ENCODE measurements at regions not wholly inside any gene's neighbourhood (a gene's known extent, or its start where the extent isn't known, plus 50 kb on each side); places are given as distances from the start of the nearest gene placed in this dataset.
A peak's percentile ranks its signal among the peaks of the same experiment; 100 is the strongest.

DNA sequence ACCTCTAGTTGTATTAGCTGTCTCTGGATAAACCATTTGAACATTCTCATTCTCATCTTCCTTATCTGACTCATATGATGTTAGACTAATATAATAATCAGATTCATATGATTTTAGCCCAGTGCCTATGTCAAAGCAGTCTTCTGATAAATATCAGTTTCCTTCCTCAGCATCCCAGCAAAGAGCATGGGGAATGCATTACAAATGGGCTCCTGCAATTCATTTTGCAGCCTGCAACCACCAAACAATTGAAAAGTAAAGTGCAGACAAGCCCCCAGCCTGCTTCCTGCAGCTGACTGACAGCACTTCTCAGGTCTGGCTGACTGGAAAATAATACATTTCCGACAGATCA is 78.2 kb upstream of the STAC start:
- H4K20me1 ChIP-seq (ENCODE audit: control insufficient read depth, extremely low read depth, insufficient read depth, low read length): no peaks in the 10 kb centered on the region
- TF ChIP-seq EZH2 (IDR thresholded peaks at IDR 0.05; ENCODE audit: low read length, missing control alignments): no peak
- TF ChIP-seq, protein P1, sequence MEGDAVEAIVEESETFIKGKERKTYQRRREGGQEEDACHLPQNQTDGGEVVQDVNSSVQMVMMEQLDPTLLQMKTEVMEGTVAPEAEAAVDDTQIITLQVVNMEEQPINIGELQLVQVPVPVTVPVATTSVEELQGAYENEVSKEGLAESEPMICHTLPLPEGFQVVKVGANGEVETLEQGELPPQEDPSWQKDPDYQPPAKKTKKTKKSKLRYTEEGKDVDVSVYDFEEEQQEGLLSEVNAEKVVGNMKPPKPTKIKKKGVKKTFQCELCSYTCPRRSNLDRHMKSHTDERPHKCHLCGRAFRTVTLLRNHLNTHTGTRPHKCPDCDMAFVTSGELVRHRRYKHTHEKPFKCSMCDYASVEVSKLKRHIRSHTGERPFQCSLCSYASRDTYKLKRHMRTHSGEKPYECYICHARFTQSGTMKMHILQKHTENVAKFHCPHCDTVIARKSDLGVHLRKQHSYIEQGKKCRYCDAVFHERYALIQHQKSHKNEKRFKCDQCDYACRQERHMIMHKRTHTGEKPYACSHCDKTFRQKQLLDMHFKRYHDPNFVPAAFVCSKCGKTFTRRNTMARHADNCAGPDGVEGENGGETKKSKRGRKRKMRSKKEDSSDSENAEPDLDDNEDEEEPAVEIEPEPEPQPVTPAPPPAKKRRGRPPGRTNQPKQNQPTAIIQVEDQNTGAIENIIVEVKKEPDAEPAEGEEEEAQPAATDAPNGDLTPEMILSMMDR (conservative IDR thresholded peaks at IDR 0.05 in 1 of 2, IDR thresholded peaks at IDR 0.05 in 1 of 2; ENCODE audit: low read depth in 1 of 2, low read length in 2 of 2): no peak
- no peak overlapping the region for H3K9ac ChIP-seq (ENCODE audit: insufficient read depth, low read length)
- no peaks in the 10 kb centered on the region for H3K9me3 ChIP-seq (ENCODE audit: control insufficient read depth, insufficient read depth, low read depth, low read length)
- no peaks in the 10 kb centered on the region for H3K4me1 ChIP-seq (ENCODE audit: control insufficient read depth, extremely low read depth, insufficient read depth, low read length)
- H2AFZ ChIP-seq (ENCODE audit: low read length): no peak overlapping the region
- H3K36me3 ChIP-seq (ENCODE audit: control insufficient read depth, insufficient read depth, low read length): no peaks in the 10 kb centered on the region
- no peak overlapping the region for H3K27ac ChIP-seq (ENCODE audit: insufficient read depth, low read length)
- H3K4me2 ChIP-seq (ENCODE audit: extremely low read depth, insufficient read depth, low read length): no peak overlapping the region
- DNase-seq (ENCODE audit: low read depth in 2 of 2): no peak
- H3K79me2 ChIP-seq (ENCODE audit: control insufficient read depth, insufficient read depth, low read length): no peaks in the 10 kb centered on the region
- H3K4me3 ChIP-seq (replicated peaks in 1 of 4; ENCODE audit: control extremely low read depth in 1 of 4, insufficient read depth in 1 of 4, low read depth in 3 of 4, low read length in 4 of 4): no peak overlapping the region
- H3K27me3 ChIP-seq (ENCODE audit: control insufficient read depth, insufficient read depth, low read length): no peaks in the 10 kb centered on the region

DNA sequence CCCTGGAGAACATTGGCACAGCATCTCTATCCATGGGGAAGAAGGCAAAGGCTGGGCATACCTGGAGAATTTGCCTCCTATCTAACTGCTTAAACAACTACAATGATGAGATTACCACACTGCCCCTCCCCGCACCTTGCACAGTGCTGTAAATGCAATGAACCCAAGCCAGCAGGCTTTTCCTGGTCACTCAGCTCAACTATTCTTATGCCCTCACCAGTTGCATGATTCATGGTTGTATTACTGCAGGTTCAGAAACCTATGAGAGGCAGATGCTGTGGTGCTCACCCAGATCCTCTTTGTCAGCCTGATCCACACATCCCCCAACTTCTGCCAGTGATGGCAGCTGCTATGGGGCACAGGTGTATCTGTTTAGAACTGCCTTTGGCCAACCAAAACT is 77.7 kb upstream of the STAC start:
- DNase-seq (ENCODE audit: low read depth in 2 of 2): no peak
- TF ChIP-seq EZH2 (IDR thresholded peaks at IDR 0.05; ENCODE audit: low read length, missing control alignments): no peak
- TF ChIP-seq, protein P1 (conservative IDR thresholded peaks at IDR 0.05 in 1 of 2, IDR thresholded peaks at IDR 0.05 in 1 of 2; ENCODE audit: low read depth in 1 of 2, low read length in 2 of 2): no peak
- H4K20me1 ChIP-seq (ENCODE audit: control insufficient read depth, extremely low read depth, insufficient read depth, low read length): no peaks in the 10 kb centered on the region
- no peaks in the 10 kb centered on the region for H3K36me3 ChIP-seq (ENCODE audit: control insufficient read depth, insufficient read depth, low read length)
- H3K4me3 ChIP-seq (replicated peaks in 1 of 4; ENCODE audit: control extremely low read depth in 1 of 4, insufficient read depth in 1 of 4, low read depth in 3 of 4, low read length in 4 of 4): no peak overlapping the region
- H3K4me1 ChIP-seq (ENCODE audit: control insufficient read depth, extremely low read depth, insufficient read depth, low read length): no peaks in the 10 kb centered on the region
- no peaks in the 10 kb centered on the region for H3K79me2 ChIP-seq (ENCODE audit: control insufficient read depth, insufficient read depth, low read length)
- no peak overlapping the region for H3K27ac ChIP-seq (ENCODE audit: insufficient read depth, low read length)
- no peak overlapping the region for H2AFZ ChIP-seq (ENCODE audit: low read length)
- H3K27me3 ChIP-seq (ENCODE audit: control insufficient read depth, insufficient read depth, low read length): no peaks in the 10 kb centered on the region
- no peaks in the 10 kb centered on the region for H3K9me3 ChIP-seq (ENCODE audit: control insufficient read depth, insufficient read depth, low read depth, low read length)
- no peak overlapping the region for H3K4me2 ChIP-seq (ENCODE audit: extremely low read depth, insufficient read depth, low read length)
- no peak overlapping the region for H3K9ac ChIP-seq (ENCODE audit: insufficient read depth, low read length)

DNA sequence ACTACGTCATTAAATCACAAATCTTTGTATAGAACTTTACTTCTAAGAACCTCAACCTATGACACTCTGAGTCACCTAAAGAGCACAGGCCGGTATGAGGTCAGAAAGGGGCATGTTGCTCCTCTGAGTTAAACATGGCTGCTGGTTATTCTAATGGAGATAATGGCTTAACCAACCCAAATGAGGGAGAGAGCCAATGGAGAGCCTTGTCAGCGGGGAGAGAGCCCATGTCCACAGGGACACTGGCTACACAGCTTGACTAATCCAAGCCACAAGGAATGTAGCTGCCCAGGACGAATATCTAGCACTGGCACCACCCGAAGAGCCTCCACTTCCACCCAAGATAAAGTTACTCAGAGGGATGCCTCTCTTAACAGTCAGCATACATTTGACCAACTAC is 77.0 kb upstream of the STAC start:
- Histone ChIP-seq H3K4me2 (ENCODE audit: extremely low read depth, insufficient read depth, low read length) (no peak overlapping the region), H3K9ac (ENCODE audit: insufficient read depth, low read length) (no peak overlapping the region), H3K36me3 (ENCODE audit: control insufficient read depth, insufficient read depth, low read length) (no peaks in the 10 kb centered on the region), H3K27me3 (ENCODE audit: control insufficient read depth, insufficient read depth, low read length) (no peaks in the 10 kb centered on the region), H4K20me1 (ENCODE audit: control insufficient read depth, extremely low read depth, insufficient read depth, low read length) (no peaks in the 10 kb centered on the region), H3K27ac (ENCODE audit: insufficient read depth, low read length) (no peak overlapping the region), H3K9me3 (ENCODE audit: control insufficient read depth, insufficient read depth, low read depth, low read length) (no peaks in the 10 kb centered on the region), H3K79me2 (ENCODE audit: control insufficient read depth, insufficient read depth, low read length) (no peaks in the 10 kb centered on the region), H3K4me3 (replicated peaks in 1 of 4; ENCODE audit: control extremely low read depth in 1 of 4, insufficient read depth in 1 of 4, low read depth in 3 of 4, low read length in 4 of 4) (no peak overlapping the region), H3K4me1 (ENCODE audit: control insufficient read depth, extremely low read depth, insufficient read depth, low read length) (no peaks in the 10 kb centered on the region), H2AFZ (ENCODE audit: low read length) (no peak overlapping the region)
- peak in 1 of 2 donors; percentile 1 for DNase-seq (ENCODE audit: low read depth in 2 of 2)
- TF ChIP-seq EZH2 (IDR thresholded peaks at IDR 0.05; ENCODE audit: low read length, missing control alignments): no peak
- TF ChIP-seq, protein P1 (conservative IDR thresholded peaks at IDR 0.05 in 1 of 2, IDR thresholded peaks at IDR 0.05 in 1 of 2; ENCODE audit: low read depth in 1 of 2, low read length in 2 of 2): no peak
